H7 (cell line): ENCODE measurements at regions not wholly inside any gene's neighbourhood (a gene's known extent, or its start where the extent isn't known, plus 50 kb on each side); places are given as distances from the start of the nearest gene placed in this dataset.

Source experiments
- DNase-seq: peaks from one replicate; pipeline ENCODE4 v3.0.0; 2012
- H3K27me3 ChIP-seq: 2 replicates; pipeline ENCODE4 v1.6.0; 2011; ENCODE audit warnings: mild to moderate bottlenecking, low read length; ENCODE audit not compliant: control insufficient read depth, insufficient read depth
- H3K36me3 ChIP-seq: replicated peaks from 2 replicates; pipeline ENCODE4 v1.5.1; 2011; ENCODE audit warnings: low read length; ENCODE audit not compliant: control insufficient read depth, insufficient read depth
- H3K4me3 ChIP-seq: 2 replicates; pipeline ENCODE4 v1.5.1; 2011; ENCODE audit warnings: low read depth, mild to moderate bottlenecking, control low read depth, low read length, moderate library complexity; ENCODE audit not compliant: insufficient read depth

DNA sequence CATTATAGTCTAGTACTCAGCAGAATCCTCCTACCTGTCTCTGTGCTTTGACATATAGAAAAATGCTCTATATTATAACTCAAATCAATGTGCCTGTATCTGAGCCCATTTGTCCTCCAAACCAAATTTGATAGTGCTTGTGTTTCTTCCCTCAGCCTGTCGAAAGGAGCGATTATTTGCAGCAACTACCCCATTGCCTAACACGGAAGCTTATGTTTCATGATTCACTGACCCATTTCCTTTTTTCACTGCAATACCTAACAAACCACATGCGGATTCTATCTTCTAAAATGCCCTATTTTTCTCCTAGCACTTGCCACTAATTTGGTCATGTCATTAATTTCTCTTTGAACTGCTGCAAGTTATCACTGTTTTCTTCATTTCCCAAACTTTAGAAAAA is 1220.6 kb upstream of the CADM2 start:
- no peak overlapping the region for H3K4me3 ChIP-seq
- H3K27me3 ChIP-seq: no peaks in the 10 kb centered on the region
- H3K36me3 ChIP-seq: no peaks in the 10 kb centered on the region
- no peak for DNase-seq

DNA sequence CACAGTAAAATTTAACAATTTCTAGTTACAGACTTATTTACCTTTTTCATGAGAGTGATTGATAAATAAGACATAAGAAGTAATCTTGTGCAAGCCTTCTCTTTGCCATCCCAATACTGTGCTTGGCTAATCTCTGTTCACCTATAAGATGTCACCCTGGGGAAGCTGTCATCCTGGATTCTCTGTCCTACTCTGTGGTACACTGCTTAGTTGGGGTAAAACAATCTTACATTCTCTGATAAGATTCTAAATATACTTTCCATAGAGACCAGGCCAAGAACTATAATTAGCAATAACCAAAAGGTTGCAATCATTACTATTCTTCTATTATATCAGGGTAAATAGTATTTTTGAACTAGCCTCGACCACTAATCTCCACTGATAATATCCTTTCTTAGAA is 1218.3 kb upstream of the CADM2 start:
- no peaks in the 10 kb centered on the region for H3K27me3 ChIP-seq
- no peak overlapping the region for H3K4me3 ChIP-seq
- no peaks in the 10 kb centered on the region for H3K36me3 ChIP-seq
- no peak for DNase-seq

DNA sequence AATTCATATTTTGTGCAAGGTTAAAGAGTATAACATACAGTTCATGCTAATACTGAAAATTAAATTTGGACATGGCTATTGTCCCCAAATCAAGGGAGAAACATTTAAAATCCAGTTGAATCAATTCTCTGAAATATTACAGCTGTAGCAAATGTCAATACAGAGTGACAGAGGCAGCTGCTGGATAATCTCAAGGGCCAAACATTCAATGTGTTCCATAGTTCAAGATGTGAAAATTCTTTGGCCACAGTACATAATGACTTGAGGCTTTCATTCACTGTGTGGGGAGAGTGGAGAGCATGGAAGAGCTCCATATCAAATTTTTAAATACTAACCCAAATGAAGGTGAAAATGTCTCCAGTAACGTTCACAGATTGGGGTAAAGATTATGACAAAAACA is 1192.8 kb upstream of the CADM2 start:
- no peak for DNase-seq
- no peaks in the 10 kb centered on the region for H3K27me3 ChIP-seq
- no peaks in the 10 kb centered on the region for H3K36me3 ChIP-seq
- no peak overlapping the region for H3K4me3 ChIP-seq

GRCh38 chr3:83769791-83770663 is 1188.8 kb upstream of the CADM2 start:
- H3K36me3 ChIP-seq: no peaks in the 10 kb centered on the region
- no peak for DNase-seq
- no peak overlapping the region for H3K4me3 ChIP-seq
- H3K27me3 ChIP-seq: no peaks in the 10 kb centered on the region

DNA sequence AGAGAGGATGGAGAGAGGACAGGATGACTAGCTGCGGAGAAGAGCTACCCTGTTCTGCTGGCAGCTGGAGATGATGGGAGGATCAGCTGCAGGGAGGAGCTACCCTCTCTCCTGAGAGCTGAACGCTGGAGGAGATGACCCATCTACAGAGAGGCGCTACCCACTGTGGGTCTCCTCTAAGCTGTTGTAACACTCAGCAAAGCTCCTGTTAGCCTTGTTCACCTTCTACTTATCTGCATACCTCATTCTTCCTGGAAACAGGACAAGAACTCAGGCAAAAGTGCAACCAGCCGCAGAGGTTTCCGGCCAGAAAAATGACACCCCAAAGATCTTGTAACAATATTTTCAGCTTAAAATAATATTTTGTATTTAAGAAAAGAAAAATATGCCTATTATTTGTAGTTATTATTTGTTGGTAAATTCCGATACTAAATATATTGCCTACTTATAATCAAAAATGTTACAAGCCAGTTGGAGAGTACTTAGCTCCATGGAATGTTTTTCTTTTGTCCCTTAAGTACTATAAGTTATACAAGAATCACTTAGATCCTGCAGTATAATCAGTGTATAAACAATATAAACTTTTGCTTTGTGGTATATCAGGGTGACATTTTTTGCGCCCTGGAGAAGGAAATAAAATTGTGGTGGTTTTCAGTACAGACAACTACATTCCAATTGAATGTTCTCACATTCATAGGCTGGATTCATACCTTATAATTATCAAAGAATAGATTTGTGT is 1188.0 kb upstream of the CADM2 start:
- no peak for DNase-seq
- no peaks in the 10 kb centered on the region for H3K36me3 ChIP-seq
- no peak overlapping the region for H3K4me3 ChIP-seq
- H3K27me3 ChIP-seq: no peaks in the 10 kb centered on the region

- H3K27me3 ChIP-seq: no peaks in the 10 kb centered on the region
- DNase-seq: no peak
- no peaks in the 10 kb centered on the region for H3K36me3 ChIP-seq
- H3K4me3 ChIP-seq: no peak overlapping the region
These were observed 1156.0 kb upstream of the CADM2 start for GRCh38 chr3:83802801-83803200.

DNA sequence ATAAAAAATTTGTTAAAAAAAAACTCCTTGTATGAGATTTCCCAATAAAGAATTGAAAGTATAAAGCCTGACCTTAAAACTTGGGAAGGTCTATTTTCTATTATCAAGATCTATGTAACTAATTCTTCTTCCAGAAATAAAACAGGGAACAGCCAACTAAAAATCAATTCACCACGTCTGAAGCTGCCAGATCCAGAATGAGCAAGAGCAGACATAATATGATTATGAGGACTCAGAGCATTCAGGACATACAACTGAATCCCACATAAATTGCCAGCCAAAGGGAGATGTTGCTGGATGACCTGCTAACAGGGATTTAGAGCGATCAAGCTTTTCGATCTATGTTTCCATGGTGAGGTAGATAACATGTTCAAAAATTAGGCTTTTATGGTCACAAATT is 1151.3 kb upstream of the CADM2 start:
- DNase-seq: no peak
- no peaks in the 10 kb centered on the region for H3K36me3 ChIP-seq
- no peak overlapping the region for H3K4me3 ChIP-seq
- H3K27me3 ChIP-seq: no peaks in the 10 kb centered on the region

- H3K4me3 ChIP-seq: no peak overlapping the region
- no peak for DNase-seq
- no peaks in the 10 kb centered on the region for H3K27me3 ChIP-seq
- H3K36me3 ChIP-seq: no peaks in the 10 kb centered on the region
These were observed 1145.6 kb upstream of the CADM2 start for GRCh38 chr3:83813176-83813575.

- H3K27me3 ChIP-seq: no peaks in the 10 kb centered on the region
- no peaks in the 10 kb centered on the region for H3K36me3 ChIP-seq
- DNase-seq: no peak
- no peak overlapping the region for H3K4me3 ChIP-seq
These were observed 1142.1 kb upstream of the CADM2 start for GRCh38 chr3:83816653-83817052.

DNA sequence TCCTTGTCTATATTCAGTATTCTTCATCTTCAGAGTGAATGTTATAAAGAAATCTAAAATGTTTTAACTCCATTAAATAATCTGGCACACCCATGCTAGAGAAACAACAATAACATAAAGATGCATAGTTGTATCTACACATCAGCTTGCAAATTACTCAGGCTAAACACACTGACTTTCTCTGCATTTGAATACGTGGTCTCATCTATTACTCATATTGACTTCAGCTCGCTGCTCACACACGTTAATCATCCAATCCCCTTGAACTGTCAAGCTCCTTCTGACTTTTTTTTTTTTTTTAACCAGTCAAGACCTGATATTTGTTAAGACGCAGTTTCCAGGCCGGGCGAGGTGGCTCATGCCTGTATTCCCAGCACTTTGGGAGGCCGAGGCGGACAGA is 1137.3 kb upstream of the CADM2 start:
- H3K27me3 ChIP-seq: no peaks in the 10 kb centered on the region
- no peak overlapping the region for H3K4me3 ChIP-seq
- DNase-seq: no peak
- no peaks in the 10 kb centered on the region for H3K36me3 ChIP-seq

DNA sequence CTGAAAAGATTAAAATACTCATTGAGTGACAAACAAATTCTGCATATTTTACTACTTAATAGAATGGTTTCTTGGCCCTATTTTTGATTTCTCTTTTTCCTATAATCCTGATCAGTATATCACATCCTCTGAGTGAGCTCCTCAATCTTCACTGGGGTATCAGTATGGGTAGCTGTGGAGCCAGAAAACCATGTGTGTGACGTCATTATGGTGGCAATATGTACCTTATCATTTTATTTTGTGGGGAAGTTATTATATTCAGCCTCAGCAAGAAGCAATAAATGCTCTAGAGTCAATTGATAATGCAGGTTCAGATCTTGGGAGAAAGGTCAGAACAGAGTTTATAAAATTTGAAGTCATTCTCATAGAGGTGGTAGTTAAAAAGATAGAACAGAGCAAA is 1135.7 kb upstream of the CADM2 start:
- no peak for DNase-seq
- no peaks in the 10 kb centered on the region for H3K36me3 ChIP-seq
- no peak overlapping the region for H3K4me3 ChIP-seq
- no peaks in the 10 kb centered on the region for H3K27me3 ChIP-seq

DNA sequence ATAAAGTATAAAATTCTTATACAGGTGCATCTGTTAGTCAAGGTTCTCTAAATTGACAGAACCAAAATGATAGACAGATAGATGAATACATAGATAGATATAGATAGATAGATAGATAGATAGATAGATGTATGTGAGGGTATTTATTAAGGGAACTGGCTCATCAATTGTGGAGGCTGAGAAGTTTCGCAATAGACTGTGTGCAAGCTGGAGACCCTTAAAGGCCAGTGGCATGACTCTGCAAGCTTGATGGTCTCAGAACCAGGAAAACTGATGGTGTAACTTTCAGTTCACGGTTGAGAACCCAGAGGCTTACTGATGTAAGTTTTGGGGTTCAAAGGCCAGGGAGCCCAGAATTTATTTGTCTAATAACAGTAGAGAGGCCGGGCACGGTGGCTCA is 1123.7 kb upstream of the CADM2 start:
- H3K27me3 ChIP-seq: no peaks in the 10 kb centered on the region
- no peaks in the 10 kb centered on the region for H3K36me3 ChIP-seq
- no peak overlapping the region for H3K4me3 ChIP-seq
- no peak for DNase-seq

GRCh38 chr3:83842511-83842910 is 1116.3 kb upstream of the CADM2 start:
- no peaks in the 10 kb centered on the region for H3K27me3 ChIP-seq
- no peak for DNase-seq
- no peaks in the 10 kb centered on the region for H3K36me3 ChIP-seq
- no peak overlapping the region for H3K4me3 ChIP-seq

GRCh38 chr3:83843716-83844115 is 1115.1 kb upstream of the CADM2 start:
- H3K27me3 ChIP-seq: no peaks in the 10 kb centered on the region
- H3K36me3 ChIP-seq: no peaks in the 10 kb centered on the region
- H3K4me3 ChIP-seq: no peak overlapping the region
- DNase-seq: no peak

GRCh38 chr3:83849106-83849730 is 1109.6 kb upstream of the CADM2 start:
- Histone ChIP-seq H3K27me3 (no peaks in the 10 kb centered on the region), H3K36me3 (no peaks in the 10 kb centered on the region)
- no peak for DNase-seq

More at GRCh38 chr3:83849106-83849730, 1109.6 kb upstream of the CADM2 start:
- H3K4me3 ChIP-seq: no peak overlapping the region
